ENCODE measurements at regions not wholly inside any gene's neighbourhood (a gene's known extent, or its start where the extent isn't known, plus 50 kb on each side); places are given as distances from the start of the nearest gene placed in this dataset.
"Not testable (repeated sequence)": the region's sequence is repeated elsewhere in the genome, so short reads cannot be mapped to it uniquely, and the experiment has no call there.

DNA sequence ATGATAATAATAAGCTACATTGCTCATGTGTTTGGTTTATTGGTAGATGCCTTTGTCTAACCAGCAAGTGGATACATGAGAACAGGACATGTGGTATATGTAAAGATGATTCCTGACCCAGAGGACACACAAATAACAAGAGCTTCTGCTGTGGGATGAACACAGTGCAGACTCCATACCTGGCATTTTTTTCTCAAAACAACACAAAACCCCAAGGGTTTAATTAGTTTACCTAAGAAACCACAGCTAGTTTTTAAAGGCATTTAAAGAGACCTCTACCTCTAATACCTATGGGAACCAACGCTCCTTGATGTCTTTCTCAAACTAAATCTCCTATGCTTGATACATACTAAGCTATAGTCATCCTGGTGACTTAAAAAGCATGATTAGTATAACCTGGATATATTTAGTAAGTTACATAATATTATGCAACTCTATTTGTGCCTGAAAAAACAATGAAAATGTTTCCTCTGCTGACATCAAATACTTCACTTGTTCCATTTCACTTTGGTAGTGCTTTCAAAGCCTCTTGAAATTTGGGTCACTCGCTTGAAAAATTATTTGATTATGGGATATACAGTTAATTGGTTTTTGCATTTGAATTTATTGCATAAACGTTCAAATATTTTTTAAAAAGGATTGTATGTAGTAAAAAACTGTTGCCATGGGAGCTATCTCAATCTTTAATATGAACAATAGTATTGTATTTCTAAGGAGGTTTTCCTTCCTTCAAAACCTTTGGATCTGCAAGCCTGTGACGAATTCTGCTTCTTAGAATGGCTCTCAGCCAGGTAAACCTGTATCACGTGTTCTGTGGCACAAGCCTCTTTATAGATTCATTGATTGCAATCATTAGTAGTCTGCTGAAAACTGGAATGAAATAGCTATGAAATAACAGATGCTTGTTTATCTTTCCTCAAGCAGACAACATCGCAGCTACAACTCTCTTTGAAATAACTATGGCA is 233.0 kb upstream of the KCNMB2 start:
- DNase-seq: no peak

DNA sequence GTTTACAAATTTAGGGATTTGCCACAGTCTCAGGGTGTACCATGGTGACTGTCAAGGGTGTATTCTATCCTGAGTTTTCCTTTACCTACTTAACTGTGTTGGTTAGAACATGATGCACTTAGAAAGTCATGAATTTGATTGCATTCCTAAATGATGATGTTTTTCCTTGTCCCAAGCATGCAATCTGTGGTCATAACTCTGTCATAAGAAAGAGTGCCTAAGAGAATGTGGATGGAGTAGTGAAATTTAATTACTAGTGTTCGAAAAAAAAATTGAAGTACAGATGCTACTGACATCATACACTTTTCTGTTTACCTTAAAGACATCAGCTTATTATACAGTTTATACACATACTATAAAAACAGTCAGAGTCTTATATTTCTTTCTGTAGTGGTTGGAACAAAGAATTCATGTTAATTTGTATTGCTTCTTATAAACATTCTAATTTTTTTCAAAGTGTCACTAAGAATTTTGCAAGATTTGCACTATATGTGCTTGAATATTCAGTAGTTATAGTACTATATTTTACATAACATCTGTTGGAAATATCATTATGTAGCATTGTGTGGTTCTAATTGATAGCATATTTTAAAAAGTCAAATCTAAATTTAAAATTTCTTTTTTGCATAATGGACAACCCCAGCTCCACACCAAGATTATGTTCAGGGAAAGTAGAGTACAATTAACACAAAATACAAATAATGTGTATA is 231.3 kb upstream of the KCNMB2 start:
- peak; percentile 83 for DNase-seq

DNA sequence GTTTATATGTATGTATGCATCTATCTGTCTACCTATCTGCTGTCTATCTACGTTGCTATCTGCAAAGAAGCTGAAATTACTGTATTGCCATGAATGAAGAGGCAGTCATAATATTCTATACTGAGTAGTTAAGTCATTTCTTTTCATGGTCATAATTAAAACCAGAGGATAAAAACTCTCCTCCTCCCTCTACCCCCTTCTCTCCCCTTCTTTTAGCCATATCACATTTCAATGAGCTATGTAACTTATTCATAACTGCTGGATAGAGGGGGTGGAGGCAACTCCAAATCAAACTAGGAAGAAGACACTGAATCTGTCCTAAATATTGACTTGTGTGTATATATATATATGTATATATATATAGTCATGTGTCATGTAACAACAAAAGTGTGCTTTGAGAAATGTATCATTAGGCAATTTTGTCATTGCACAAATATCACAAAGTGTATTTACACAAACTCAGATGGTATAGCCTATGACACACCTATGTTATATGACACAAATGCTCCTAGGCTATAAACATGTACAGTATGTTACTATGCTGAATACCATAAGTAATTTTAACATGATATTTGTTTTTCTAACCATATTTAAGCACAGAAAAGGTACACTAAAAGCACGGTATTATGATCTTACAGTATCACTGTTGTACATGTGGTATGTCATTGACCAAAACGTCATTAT is 229.7 kb upstream of the KCNMB2 start:
- no peak for DNase-seq

DNA sequence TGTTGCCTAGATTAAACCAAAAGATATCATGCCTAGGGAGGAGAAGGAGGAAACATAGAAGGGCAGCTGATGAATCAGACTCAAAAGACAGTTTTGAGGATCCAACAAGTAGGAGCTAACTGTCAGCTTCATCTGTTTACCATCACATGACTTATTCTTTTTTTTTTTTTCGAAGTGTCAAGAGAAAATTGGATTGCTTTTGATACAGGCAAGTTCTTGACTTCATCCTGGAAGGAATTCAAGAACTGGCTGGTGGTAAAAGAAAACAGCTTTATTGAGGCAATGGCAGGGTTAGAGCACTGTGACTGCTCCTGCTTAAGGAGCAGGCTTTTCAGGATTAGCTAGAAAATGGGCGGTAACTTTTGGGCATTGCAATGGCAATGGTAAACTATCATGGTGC is 227.5 kb upstream of the KCNMB2 start:
- no peak for DNase-seq

DNA sequence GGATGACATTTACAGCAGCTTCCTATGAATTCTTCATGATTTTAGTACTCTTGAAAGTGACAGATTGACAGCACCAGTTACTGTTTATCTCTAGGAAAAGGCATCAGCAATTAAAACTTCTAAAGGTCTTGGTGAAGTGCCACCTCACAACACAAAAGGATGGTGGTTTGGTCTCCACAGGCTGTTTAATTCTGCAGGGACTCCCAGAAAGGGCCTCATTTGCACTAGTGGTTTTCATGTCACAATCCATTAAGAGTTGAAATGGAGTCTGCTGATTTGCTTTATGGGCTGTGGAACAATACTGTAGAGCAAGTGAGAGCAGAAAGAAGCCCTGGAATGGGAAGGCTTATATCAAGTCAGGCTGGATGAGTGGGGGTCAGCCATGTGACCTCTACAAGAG is 225.3 kb upstream of the KCNMB2 start:
- DNase-seq: no peak

DNA sequence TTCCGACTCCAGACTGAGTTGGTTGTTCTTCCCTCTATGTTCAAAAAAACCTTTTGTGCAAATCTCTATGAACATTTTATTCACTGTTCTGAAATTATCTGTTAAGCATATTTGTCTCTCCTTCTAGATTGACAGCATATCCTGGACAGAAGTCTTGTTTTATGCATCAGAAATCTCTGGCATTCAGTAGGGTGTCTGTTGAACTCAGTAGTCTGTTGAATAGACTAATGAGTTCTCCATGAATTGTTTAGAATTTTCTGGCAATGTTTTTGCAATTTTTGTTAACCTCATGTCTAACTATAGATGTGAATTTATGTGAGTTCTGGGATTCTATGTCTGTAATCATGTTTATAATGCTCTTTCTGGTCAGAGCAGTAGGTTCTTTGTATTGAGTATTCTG is 222.5 kb upstream of the KCNMB2 start:
- DNase-seq: no peak

DNA sequence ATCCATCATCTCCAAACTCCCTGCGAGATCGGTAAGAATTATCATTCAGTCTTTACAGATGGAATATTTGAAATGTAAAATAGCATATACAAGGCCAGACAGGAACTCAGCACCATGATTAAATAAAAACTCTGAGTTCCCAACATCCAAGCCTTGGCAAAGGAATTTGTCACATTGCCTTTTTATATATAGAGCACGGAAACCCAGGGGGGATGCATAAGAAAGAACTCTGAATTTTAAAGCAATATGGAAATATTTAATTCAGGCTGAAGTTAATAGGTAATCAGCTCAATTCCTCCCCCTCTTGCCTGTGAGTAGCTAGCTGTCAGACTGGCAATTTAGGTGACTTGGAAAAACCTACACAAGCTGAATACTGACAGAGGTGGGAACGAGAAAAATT is 217.9 kb upstream of the KCNMB2 start:
- no peak for DNase-seq

DNA sequence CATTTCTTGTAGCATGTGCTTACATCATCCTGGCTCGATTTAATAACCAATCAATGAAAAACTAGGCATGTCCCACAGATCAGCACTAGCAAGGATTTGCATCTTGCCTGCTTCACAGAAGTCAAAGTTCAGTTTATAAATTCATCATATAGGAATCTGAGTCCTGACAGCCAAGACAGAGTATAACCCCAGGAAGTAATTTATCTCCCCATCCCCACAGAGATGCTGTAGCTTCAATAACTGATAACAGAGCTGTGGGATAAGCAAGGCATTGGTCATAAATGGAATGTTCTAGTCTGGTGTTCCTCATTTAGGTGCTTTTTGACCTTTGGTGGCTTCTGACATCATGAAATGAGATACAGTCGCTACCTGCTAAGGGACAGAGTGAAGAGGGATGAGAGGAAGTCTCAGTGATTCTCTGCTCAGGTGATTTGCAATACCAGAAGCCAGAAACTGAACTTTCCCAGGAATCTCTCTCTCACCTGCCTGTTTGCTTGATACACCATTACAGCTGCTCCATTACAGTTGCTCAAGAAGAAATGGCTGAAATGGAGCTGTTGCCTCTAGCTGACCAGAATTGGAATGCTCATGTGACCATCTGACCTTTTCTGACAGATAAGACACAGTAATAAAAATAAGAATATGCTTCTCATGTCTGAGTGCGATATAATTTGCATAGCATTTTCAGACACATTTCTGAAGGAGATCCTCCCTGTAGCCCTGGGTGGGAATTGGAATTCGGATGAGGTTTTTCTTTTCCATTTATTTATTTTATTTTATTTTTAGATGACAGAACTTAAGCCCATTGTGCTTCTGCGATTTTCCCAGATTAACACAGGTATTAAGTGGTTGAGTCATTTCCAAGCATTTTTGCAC is 217.1 kb upstream of the KCNMB2 start:
- DNase-seq: no peak

DNA sequence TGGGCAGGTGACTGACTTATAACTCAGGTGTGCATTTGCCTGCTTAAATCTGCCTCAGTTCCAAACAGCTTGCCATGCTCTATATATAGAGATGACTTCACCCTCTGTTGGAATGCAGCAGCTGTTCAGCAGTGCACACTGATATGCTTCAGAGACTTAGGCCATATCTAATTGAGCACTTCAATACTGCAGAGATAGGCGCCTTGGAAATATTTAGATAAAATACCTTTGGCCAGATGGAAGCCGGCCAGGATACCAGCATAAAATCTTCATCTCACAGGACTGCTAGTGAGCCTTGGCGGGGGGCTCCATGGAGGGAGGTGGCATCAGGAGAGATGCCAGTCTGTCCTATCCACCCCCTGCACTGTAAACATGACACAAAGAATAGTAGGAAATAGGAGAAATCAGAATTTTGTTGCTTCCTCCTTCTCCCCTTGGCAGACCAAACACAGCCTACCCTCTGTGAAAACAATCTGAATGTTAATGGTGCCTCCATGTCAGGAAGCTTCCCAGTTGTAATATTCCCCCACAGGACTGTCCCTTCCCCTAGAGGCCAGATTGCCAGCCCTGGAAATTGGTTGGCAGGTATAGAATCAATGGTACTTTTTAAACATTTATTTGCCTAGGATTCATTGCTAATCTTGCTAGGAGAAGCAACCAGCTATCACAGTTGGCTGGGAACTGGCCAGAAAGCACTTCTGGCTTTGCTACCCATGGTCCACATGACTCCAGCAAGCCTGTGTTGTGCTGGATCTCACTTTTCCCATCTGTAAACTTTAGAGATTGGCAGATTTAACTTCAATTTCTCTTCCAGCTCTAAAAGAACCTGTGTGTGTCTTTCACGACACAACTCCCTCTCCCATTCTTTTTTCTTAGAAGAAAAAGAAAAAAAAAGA is 215.5 kb upstream of the KCNMB2 start:
- peak; percentile 65 for DNase-seq

DNA sequence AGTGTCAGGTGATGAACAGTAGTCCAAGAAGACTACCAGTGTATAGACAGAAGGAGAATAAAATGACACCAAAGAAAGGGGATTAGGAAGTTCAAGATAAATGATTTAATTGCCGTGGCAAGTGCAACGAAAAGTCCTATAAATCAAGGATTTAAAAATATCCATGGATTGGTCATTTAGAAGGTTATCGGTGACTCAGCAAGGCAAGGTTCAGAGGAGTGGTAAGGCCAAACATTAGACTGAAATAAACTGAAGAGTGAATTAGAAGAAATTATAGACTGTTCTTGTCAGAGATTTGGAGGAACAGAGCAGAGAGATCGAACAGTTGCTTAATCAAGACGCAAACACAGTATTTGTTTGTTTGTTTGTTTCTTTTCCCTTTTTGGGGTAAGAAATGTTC is 211.9 kb upstream of the KCNMB2 start:
- no peak for DNase-seq

DNA sequence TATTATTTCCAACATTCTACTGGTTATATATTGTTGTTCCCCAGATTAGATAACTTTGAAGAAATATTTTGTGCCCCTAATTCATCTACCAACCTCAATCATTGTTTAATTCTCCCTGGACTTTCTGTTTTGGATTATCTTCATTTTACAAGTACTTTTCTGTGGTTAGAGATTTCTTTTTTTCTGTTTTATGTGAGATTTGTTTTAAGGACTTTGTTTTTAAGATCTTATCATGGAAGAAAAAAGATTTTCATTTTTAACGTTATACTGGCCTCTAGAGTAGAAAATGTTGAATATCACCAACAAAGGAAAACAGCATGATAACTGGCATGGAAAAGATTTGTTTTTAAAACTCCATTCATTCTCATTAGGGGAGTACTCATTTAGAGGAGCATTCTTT is 210.9 kb upstream of the KCNMB2 start:
- DNase-seq: peak; percentile 64

DNA sequence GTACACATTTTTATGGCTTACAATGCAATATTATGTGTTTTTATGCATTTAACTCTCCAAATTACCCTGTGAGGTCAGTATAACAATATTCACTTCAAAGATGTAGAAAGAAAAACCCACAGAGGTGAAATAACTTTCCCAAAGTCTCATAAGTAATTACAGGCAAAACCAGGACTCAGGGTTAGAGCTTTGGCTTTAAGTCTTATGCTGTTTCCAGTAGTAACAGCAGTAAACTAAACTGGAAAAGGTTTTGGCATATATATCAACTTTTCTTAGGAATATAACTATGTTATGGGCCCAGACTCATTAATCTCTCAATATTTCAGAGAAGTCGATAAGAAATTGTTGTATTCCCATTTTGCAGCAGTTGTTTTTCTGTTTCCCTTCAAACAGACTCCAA is 206.3 kb upstream of the KCNMB2 start:
- DNase-seq: no peak

DNA sequence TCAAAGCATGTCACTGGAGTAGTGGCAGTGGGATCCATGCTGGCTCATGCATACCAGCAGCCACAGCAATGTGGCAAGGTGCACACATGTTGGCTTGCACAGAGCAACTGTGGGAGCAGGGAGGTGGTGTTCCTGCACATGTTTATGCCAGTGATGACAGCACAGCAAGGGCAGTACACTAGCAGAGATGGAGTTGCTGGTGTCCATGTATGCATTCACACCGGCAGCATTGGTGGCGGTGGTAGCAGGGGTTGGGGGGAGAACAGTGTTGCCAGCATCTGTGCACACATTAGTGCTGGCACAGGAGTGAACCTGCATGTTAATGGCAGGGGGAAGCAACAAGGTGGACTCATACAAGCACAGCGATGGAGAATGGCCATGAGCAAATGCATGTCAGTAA is 202.0 kb upstream of the KCNMB2 start:
- DNase-seq: no peak

DNA sequence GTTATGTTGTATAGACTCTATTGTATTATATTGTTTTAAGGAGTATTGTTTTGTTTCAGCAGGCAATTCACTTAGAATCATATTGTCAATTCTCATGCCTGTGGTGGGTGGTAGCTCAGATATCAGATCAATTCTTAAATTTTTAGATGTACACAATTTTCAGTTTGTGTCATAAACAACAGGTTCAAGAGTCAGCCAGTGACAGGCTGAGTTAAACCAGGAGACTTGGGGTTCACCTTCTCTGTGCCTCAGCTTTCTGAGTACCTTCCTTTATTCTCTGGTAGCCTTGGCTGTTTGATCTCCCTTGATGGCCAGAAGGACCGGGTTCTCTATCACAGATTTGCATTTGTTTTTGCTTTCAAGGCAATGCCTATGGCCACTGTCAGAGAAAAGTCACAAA is 199.9 kb upstream of the KCNMB2 start:
- DNase-seq: no peak

DNA sequence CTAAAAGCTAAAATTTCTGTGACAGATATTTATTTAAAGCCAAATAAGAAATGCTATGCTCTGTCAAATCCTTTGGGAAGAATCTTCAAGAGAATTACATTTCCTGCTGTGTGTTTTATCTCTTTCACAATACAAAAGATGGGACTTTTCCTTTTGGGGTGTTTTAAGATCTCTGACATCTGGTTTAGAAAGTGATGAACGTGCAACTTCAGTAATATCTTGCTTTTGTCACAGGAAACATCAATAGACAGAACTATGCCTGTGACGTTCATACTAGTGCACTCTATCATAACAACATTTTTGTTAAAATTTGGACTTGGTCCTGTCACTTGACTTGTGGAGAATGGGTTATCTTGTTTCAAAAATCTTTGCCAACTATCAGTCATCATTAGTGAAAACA is 195.7 kb upstream of the KCNMB2 start:
- DNase-seq: no peak

DNA sequence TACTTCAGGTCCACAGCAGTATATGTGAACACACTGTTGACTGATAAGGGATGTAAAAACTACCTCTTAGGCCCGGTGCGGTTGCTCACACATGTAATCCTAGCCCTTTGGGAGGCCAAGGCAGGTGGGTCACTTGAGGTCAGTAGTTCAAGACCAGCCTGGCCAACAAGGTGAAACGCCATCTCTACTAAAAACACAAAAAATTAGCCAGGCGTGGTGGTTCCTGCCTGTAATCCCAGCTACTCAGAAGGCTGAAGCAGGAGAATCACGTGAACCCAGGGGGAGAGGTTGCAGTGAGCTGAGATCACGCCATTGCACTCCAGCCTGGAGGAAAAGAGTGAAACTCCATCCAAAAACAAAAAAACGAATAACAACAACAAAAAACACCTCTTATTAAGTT is 194.6 kb upstream of the KCNMB2 start:
- DNase-seq: no peak

DNA sequence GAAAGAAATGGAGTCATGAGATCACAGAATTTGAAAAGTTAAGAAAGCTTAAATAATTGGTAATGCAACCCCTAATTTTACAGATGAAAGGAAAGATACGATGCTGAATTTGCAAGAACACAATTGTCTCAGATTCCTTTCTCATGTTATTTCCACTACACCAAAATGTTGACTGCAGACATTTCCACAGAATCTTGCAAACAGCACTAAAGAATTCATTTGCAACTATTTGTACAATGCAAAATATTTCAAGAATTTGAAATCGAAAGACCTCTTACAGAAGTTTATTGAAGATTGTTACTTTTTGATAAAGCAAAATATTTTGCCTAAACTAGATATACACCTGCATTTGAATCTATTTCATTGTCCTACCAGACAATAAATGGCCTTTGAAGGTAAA is 194.1 kb upstream of the KCNMB2 start:
- no peak for DNase-seq

DNA sequence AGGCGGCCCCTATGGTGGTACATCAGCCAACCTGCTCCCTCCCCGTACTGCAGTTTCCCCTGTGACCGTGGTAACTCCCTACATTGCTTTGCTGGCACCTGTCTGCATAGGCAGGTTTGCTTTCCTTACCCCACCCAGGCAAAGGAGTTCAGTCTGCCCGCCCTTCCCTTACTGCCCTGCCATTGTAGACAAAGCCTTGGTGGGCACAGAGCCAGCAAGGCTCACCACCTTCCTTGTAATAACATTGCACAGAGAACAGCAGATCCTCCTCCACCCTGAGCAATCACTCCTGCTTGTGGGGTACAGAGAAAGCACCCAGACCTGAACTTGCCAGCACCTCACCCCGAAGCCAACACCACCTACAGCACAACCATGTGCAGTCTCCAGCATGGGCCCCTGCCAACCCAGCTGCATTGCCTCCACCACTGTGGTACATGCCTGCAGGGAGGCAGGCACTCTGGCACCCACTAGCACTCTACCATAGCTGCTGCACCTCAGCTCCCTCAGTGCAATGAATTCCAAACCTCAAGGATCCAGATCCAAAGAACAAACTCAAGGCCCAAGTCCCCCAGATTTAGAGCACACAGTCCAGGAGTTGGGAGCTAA is 192.7 kb upstream of the KCNMB2 start:
- DNase-seq: no peak

DNA sequence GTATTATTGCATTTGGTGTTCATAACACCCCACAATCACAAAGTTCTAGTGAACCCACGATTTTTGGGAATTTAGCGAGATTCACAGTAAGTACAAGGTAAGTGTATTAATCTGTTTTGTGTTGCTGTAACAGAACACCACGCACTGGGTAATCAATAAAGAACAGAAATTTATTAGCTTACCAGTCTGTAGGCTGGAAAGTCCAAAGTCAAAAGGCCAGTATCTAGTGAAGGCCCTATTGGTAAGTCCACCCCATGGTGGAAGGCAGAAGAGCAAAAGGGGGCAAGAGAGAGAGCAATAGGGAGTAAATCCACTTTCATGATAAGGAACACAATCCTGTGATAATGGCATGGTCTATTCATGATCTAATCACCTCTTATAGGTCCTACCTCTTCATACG is 190.3 kb upstream of the KCNMB2 start:
- no peak for DNase-seq

DNA sequence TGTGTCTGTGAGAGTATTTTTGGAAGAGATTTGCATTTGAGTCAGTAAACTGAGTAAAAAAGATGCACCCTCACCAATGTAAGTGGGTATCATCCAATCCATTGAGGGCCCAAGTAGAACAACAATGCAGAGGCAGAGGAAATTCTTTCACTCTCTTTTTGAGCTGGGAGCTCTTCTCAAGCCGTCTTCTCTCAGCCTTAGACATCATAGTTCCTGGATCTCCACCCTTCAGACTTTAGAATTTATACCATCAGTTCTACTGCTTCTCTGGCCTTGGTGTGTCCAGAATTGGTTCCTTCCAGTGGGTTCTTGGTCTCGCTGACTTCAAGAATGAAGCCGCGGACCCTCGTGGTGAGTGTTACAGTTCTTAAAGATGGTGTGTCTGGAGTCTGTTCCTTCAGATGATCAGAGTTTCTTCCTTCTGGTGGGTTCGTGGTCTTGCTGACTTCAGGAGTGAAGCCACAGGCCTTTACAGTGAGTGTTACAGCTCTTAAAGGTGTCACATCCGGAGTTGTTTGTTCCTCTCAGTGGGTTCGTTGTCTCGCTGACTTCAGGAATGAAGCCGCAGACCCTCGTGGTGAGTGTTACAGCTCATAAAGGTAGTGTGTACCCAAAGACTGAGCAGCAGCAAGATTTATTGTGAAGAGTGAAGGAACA is 187.5 kb upstream of the KCNMB2 start:
- not testable (repeated sequence) for DNase-seq

DNA sequence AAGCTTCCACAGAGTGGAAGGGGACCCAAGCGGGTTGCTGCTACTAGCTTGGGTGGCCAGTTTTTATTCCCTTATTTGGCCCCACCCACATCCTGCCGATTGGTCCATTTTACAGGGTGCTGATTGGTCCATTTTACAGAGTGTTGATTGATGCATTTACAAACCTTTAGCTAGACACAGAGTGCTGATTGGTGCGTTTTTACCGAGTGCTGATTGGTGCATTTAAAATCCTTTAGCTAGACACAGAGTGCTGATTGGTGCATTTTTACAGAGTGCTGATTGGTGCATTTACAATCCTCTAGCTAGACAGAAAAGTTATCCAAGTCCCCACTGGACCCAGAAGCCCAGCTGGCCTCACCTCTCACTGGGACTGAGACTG is 187.0 kb upstream of the KCNMB2 start:
- DNase-seq: not testable (repeated sequence)

Data from HCEC 1CT (cell line).